HG02870 (cell line): ENCODE measurements at regions not wholly inside any gene's neighbourhood (a gene's known extent, or its start where the extent isn't known, plus 50 kb on each side); places are given as distances from the start of the nearest gene placed in this dataset.

ENCODE experiments used
- ATAC-seq: cut with Tn5 transposase; IDR thresholded peaks from one replicate; pipeline ENCODE4 v1.9.1; 2021; ENCODE audit warnings: mild to moderate bottlenecking, moderate library complexity; ENCODE audit not compliant: unreplicated experiment

DNA sequence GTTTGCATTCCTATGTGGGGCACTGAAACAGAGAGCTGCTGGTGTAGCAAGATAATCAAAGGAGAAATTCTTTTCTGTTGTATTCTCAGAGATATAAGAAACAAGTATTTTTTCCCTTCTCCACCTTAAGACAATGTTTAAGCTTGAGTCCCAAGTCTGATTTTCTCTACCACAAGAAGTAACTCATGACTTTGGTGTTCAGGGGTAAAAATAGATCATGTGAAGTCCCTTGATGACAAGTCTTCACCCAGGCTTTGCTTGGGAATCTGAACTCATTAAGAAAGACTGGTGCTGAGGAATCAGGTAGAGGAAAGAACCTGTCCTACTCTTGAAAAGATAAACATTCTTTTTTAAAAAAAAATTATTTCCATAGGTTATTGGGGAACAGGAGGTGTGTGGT is 205.6 kb downstream of the ALDH8A1 start:
- ATAC-seq, result no peak

DNA sequence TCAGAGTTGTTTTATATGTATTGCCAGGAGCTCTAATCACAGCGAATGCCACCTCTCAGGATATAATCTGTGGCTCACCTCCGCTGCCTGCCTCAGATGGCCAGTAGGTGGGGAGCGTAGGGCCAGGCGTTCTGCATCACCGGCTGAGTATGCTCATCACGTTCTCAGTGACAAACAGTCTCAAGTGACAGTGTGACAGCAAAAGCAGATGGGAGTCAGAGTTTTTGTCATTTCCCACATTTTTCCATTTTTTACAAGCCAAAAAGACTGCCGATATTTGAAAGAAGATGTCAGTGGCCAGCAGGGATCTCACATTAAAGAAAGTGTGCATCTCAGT is 208.7 kb downstream of the ALDH8A1 start:
- ATAC-seq, result no peak

DNA sequence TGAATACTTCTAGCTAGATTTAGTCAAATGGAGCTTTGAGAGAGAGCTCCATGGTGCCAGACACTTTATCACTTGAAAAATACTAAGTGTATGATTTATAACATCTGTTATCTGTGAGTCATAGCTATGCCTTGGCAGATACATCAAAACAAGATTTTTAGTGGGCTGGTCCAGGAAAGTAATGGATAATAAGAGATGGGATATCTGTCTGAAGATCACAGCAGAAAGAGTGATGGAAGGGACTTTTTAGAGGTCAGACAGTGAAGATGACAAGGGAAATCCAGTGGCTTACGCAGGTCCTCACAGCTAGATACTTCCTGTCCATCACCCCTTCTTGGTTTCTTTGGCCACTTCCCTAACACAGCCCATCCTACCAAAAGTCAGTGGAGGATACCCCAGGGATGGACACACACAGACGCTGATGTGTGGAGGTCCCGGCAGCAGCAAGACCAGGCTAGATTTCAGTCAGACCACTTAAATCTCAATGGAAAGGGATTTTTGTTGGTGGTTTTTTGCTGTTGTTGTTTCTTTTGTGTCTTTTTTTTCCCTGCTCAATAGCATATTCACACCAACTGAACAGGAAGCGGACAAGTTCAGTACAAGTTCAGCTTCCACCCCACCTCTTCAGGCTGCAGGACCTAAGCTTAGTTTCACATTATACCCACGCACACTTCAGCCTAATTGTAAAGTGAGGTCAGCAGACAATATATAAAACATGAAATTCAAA is 209.3 kb downstream of the ALDH8A1 start:
- no peak for ATAC-seq

DNA sequence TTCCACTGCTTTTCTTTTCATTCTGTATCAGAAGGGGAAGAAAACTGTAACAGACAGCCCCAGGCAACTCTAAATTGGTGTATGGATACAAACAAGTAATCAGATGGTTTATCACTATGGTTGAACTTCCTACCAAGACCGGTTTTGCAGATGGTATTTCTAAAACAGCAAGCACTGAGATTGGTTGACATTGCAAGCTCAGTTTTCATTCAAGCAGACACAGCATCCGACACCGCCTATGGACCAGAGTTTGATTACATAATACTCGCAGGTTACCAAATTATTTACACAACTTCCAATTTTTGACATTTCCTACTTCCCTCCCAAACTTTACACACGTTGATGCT is 209.9 kb downstream of the ALDH8A1 start:
- ATAC-seq, result no peak

DNA sequence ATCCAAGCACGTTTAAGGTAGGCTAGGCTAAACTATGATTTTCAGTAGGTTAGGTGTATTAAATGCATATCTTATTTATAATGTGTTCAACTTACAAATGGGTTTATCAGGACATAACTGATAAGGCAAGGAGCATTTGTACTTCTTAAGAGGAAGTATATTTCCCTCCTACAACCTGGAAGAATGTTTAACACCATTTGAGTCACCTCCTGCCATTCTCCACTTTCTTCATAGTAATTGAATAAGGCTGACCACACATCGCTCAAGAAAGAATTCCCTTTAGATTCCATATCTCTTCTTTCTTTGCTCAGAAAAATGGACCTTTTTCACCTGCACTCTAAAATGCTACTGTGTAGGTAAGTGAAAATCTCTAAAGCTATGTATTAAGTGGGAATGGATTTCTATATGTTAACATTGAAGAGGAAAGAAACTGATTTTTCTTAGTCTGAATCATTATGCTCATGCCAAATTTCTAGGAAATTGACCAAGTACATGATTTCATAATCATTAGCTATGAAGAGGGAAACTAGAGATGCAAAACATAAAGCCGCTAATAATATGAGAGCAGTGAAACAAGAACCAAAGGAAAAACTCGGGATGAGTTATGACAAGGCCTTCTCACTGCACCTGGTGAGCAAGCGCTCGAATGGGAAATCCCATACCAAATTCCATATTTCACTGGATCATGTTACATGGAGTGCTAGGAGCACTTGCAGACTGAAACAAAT is 210.4 kb downstream of the ALDH8A1 start:
- ATAC-seq, result no peak

DNA sequence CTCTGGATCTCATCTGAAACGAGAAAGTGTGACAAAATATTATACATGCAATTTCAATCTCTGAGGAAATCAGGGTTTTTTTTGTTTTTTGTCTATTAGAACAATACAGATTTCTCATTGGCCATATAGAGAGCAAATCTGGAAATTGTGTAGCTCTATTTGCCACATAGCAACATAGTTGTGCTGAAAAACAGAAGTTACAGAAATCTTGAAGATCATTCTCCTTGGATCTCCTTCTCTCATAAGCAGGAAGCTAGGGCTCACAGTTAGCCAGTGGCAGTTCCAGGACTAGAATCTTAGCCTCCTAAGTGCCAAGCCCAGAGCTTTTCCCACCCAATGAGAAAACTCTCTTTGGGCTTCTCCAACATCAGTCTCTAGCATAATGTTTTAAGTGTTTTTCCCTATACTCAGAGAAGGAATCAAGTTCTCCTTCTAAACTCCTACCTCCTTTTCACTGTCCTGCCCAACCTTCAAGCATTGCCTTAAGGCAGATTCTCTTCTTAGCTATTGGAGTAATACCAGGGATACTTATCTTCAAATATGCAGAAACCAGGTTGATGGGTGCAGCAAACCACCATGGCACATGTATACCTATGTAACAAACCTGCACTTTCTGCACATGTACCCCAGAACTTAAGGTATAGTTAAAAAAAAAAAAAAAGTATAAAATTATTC is 211.6 kb downstream of the ALDH8A1 start:
- ATAC-seq, result no peak

DNA sequence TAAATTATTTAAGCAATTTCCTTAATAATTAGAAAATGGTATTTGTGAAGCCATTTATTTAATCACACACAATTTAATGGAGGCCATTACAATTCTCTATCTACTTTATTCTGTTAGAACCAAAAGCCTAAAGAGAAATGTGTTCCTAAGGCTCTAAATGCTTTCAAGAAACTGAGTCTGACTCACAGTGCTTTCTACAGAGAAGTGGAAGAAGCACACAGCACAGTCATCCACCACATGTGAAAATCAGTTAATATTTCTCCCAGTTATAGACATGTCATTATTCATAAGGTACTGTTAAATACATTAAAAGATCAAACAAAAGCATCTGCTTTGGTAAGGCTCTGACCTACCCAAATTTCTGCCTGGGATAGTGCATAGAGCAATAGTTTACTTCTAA is 214.4 kb downstream of the ALDH8A1 start:
- no peak for ATAC-seq

DNA sequence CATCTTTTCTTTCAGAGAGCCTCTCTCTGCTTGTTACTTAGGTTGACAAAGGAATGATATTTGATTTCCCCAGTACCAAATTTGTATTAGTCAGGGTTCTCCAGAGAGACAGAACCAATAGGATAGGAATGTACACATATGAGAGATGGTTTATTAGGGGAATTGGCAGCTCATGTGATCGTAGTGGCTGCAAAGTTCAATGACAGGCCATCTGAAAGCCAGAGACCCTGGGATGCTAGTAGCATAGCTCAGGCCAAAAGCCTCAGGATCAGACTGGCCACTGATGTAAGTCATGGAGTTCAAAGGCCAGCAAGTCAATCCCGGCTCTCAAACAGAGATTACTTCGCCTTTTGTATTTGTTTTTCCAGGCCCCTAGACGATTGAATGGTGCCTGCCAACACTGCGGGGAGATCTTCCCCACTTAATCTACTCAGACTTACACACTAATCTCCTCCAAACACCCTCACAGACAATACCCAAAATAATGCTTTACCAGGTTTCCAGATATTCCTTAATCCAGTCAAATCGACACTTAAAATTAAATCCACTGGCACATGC is 215.5 kb downstream of the ALDH8A1 start:
- ATAC-seq, result no peak

DNA sequence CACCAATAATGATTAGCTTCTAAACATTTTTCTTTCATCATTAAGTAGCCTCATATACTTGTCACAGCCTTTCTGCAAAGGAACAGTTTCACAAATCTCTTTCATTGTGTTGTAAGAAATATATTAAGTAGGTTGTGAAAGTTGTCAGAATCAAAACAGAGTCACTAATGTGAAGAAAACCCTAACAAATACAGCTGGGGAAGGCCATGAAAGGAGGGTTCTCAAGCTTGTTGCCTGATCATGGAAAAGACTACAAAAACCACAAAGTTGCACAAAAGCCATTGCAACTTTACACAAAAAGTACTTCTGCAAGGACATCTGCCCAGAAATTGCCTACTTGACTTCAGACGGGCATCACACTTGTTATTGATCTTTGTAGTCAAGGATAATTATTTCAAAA is 216.1 kb downstream of the ALDH8A1 start:
- no peak for ATAC-seq

DNA sequence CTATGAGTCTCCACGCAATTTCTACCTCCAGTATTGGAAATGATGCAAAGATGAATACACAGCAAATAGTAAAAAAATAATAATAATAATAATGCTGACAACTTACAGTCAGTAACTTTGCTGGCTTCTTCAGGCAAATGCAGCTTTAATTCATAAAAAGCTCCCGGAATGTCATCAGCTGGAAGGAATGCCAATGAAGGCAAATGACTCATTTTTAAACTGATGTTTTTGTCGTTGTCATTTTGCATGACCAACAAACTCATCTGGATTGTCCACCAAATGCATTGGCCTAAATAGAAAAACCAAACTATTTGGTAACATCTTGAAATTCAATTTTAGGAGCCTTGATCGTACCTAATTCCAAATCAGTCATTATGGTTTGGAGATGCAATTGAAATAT is 217.1 kb downstream of the ALDH8A1 start:
- ATAC-seq, result no peak

DNA sequence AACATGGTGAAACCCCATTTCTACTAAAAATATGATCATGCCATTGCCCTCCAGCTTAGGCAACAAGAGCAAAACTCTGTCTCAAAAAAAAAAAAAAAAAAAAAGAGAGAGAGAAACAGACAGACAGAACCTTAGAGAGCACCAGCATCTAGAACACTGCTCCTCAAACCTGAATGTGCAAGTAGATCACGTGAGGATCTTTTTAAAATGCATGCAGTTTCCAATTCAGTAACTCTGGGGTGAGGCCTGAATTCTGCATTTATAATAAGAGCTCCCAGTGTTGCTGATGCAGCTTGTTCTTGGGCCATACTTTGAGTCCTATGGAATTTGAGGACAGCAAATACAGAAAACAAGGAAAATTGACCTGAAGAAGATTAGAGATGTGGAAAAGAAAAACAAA is 218.3 kb downstream of the ALDH8A1 start:
- ATAC-seq, result no peak

DNA sequence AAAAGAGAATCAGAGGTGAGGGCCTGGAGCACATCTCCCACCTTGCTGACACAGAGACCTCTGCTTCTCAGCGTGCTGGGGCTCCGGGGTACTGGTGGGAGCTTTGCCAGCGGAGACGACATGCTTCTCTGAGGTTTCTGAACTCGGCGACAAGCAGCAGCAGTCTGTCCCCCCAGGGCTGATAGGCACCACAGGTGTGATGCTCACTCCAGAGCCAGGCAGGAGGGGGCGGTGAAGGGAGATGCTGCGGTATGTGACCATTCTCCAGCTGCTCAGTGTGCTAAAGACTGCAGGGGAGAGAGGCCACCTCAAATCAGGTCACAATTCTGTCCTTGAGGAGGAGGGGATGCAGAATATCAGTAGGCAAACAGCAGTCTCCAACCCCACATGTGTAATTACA is 219.9 kb downstream of the ALDH8A1 start:
- no peak for ATAC-seq

DNA sequence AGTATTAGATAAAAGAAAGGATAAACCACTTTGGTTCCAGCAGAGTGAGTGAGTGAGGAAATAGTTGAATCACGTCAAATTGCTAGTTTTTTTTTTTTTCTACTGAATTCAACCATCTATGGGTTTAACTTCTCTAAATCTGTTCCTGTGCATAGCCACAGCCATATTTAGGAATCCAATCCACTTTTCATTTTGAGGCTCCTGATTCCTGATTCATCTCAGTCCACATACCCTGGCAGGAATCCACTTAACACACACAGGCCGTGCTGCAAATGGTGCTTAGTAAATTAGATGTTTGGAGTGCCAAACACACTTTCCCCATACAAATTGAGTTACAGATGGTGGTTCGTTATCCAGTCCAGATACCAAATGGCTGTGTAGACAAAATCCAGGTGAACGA is 220.3 kb downstream of the ALDH8A1 start:
- ATAC-seq, result no peak

DNA sequence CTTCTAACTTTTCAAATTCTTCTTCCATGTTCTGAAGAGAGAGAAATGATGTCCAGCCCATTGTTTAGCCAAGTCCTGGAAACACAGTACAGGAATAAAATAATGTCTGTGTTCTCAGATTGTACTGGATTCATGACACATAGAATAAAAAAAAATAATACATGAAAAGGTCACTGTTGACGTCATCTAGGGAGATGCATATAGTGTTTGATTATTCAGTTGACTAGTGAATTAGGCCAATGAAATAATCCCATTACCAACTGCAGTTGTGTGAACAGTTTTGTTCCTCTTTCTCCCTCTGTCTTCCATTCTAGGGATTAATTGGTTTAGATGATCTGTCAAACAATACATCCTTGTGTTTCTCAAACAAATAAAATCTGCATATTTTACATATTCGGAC is 222.8 kb downstream of the ALDH8A1 start:
- no peak for ATAC-seq

DNA sequence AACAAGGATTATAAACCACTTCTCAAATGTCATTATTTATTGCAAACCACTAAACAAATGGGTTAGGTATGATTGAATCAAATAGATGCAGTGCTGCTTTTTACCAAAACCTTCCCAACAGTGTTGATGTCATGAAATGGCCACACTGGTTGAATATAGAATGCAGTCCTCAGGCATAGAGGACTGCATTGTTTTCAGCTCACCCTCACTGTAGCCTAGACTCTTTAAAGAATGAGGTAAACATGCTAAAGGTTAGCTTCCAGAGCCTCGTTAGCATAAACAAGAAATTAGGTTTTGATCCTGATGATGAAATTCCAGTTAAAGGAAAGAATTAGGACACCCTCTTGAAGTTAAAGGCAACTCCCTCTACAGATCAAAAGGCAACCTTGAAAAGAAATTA is 224.3 kb downstream of the ALDH8A1 start:
- no peak for ATAC-seq

DNA sequence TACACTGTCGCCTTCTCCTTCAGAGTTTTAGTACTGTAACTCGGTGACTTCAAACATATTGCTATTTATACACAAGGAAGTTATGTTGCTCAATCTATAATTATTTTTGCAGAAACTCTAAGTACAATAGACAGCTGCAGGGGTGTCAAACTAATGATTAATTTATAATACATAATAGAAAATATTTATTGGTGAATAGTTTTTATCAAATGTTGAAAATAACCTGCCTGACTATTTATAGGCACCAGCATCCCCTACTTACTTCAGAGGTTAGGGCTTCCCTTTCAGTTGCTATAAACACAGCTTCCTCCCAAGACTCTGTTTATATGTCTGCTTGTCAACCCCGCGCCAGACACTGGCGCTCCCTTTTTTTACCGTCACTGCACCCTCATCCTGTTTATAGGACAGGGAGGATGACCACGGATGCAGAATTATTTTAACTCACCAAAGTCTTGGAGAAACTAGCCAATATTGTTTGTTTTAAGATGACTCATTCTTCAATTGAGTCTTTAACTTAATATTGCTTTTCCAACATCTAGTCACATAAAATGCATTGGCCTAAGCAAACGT is 225.0 kb downstream of the ALDH8A1 start:
- no peak for ATAC-seq

DNA sequence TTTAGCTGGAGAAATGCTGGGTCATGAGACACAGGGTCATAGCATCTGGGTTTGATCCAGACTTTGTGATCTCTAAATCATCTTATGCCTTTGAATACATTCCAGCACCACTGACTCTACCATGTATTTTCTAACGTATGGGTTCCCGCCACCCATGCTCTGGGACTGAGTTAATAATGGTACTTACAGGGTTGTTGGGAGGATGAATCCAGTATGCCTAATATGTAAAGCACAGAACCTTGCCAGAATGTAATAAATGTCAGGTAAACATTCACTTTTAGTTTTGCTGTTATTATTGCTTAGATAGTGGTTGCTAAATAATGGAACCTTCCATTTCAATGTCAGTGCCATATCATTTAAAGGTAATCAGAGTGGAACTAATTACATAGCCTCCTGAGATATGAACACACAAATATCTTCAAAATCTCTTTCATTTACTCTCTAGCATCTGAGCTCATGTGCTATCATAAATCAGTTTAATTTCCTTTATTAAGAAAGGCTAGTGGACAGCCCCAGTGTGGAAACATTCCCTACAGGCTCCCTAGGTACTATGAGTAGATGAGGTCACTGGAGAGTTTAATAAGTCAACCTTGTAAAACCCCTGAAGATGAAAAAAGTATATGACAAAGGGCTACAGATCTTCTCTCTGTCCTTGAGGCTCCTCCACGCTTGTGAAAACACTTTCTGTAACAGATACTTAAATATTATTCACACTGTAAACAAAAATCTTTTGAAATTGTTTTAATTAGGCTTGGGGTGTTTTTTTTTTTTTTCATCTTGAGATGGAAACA is 226.6 kb downstream of the ALDH8A1 start:
- no peak for ATAC-seq

DNA sequence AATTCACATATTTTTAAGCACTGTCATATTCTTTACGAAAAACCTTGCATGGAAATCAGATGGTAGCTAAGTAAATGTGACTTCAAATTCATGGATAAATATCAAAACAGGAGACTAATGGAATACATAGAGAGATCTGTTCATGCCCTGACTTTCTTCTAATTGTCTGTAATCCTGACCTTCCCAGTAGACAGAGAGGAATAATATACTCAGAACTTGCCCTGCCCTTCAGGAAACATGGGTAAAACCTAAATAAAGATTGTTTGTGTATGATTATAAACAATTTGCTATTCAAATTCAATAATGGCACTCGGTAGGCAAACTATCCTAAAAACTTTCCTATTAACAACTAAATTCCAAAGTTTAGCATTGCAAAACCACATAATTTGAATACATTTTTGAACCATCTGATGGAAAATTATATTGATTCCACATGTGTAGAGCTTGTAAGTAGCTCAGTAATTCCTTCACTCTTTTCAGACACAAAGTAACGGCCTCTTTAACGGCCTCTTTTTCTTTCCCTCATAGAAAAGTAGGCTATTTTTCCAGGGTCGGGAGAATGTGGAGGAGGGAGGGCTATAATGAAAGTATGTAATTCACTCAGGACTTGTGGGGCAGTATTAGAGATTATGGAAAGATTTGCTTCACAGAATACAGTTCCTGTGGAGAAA is 227.6 kb downstream of the ALDH8A1 start:
- no peak for ATAC-seq

DNA sequence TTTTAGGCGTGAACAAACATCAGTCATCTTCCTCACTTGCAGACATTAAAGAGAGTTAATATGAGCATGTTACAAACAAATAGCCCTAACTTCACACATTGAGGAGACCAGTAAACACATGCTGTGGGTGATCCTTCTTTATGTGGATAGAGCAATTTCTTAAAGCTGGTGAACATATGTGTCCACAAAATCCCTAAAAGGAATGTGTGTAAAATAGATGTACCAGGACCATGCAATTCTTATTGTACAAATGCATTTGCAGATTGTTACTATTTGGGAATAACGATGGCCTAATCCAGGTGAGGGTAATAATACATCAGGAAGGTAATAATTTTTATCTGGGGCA is 228.9 kb downstream of the ALDH8A1 start:
- no peak for ATAC-seq

DNA sequence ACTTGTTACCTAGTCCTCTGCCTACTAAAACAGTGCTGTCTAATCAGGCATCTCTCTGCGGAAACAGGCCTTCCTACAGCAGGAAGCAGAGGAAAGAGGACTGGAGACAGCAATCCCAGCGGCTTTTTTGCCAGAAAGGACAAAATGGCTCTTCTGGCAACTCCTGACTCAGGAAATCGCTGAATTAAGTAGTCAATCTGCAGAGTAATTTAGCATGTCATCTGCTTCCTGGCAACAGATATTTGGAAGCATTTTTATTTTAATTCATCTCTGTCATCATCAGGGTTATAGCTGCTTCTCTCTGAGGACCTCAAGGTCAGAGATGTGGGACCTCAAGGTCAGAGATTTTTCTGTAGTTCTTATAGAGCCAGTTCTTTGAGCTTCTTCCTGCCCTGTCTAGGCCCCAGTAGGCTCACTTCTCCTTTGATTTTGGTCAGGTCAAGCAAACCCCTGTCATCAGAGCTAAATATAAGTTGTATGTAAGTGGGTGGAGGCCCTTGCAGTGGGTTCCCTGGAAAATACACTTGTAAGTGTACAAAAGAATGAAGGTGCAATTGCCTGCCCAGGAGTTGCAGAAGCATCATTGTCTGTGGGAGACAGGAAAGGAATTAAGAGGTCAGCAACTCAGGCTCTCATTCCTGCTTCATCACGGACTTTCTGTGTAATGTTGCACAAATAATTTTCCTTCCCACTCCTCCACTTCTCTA is 229.4 kb downstream of the ALDH8A1 start:
- no peak for ATAC-seq
